ENCODE measurements at regions not wholly inside any gene's neighbourhood (a gene's known extent, or its start where the extent isn't known, plus 50 kb on each side); places are given as distances from the start of the nearest gene placed in this dataset.

GRCh38 chr3:189567766-189568420 is 63.3 kb upstream of the TP63 start:
- no peak for FAIRE-seq
- TF ChIP-seq POLR2A (IDR thresholded peaks at IDR 0.05; ENCODE audit: low read depth, low read length): no peak

GRCh38 chr3:189568961-189569360 is 62.2 kb upstream of the TP63 start:
- DNase-seq (ENCODE audit: insufficient read length, low spot score) (no peak), FAIRE-seq (no peak)
- TF ChIP-seq POLR2A (IDR thresholded peaks at IDR 0.05; ENCODE audit: low read depth, low read length): no peak

More at GRCh38 chr3:189567766-189568420, 63.3 kb upstream of the TP63 start:
- no peak for DNase-seq (ENCODE audit: insufficient read length, low spot score)

DNA sequence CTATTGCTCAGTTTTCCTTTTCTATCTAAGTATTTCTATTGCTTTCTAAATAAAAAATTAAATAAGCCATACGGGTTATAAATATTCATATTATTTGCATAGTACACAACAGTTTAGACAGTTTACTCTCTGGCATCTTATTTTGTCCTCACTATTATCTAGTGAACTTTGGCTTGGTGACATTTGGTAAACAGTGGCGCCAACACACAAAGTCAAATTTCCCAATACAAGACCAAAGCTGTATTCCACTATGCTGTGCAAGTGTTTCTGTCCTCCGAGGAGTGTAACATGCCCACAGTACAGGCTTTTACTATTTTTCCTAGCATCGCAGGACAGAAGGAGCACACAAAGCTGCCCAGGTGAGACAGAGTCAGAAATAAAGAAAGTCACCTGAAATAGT is 61.7 kb upstream of the TP63 start:
- FAIRE-seq (no peak), DNase-seq (ENCODE audit: insufficient read length, low spot score) (no peak)
- no peak for TF ChIP-seq POLR2A (IDR thresholded peaks at IDR 0.05; ENCODE audit: low read depth, low read length)

- DNase-seq (ENCODE audit: insufficient read length, low spot score): no peak
- peak; percentile 83 for FAIRE-seq
- no peak for TF ChIP-seq POLR2A (IDR thresholded peaks at IDR 0.05; ENCODE audit: low read depth, low read length)
Observed at GRCh38 chr3:189570916-189571315, 60.3 kb upstream of the TP63 start.

DNA sequence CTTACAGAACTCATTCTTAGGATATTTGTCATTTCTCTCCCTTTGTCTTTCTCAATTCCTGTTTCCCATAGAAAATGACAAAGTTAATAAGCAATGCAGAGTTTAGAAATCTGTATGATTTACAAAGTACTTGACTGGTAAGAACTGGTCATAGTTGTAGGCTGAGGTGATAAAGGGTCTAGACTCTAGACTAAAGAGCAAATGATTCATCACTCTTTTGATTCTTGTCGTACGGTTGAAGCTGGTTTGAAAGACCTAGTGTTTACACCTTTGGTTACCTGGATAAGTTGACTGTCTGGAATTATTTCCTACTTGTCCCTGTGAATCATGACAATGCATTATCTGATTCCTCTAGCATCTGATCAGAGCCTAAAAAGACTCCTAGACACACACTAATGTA is 58.9 kb upstream of the TP63 start:
- DNase-seq (ENCODE audit: insufficient read length, low spot score): no peak
- TF ChIP-seq POLR2A (IDR thresholded peaks at IDR 0.05; ENCODE audit: low read depth, low read length): no peak
- peak; percentile 72 for FAIRE-seq

- FAIRE-seq (no peak), DNase-seq (ENCODE audit: insufficient read length, low spot score) (no peak)
- no peak for TF ChIP-seq POLR2A (IDR thresholded peaks at IDR 0.05; ENCODE audit: low read depth, low read length)
Observed at GRCh38 chr3:189573004-189573403, 58.2 kb upstream of the TP63 start.

DNA sequence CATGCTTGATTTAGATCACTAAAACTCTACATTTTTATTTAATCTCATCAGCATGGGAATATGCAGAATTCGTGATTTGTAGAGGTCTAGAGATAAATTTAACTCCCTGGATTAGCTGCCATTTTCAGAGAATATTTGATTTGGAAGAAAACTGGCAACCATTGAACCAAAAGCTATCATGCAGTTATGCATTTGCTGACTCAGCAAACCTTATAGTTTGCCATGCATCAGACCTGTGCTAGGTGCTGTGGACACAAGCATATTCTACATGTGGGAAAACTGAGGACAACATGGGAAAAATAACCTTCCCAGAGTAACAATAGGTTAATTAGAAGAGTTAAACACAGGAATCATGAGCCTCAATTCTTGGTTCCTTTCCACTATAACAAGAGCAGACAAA is 54.7 kb upstream of the TP63 start:
- DNase-seq (ENCODE audit: insufficient read length, low spot score) (no peak), FAIRE-seq (peak; percentile 84)
- TF ChIP-seq POLR2A (IDR thresholded peaks at IDR 0.05; ENCODE audit: low read depth, low read length): no peak

GRCh38 chr3:189577050-189577951 is 53.9 kb upstream of the TP63 start:
- FAIRE-seq: no peak
- no peak for TF ChIP-seq POLR2A (IDR thresholded peaks at IDR 0.05; ENCODE audit: low read depth, low read length)
- DNase-seq (ENCODE audit: insufficient read length, low spot score): no peak

DNA sequence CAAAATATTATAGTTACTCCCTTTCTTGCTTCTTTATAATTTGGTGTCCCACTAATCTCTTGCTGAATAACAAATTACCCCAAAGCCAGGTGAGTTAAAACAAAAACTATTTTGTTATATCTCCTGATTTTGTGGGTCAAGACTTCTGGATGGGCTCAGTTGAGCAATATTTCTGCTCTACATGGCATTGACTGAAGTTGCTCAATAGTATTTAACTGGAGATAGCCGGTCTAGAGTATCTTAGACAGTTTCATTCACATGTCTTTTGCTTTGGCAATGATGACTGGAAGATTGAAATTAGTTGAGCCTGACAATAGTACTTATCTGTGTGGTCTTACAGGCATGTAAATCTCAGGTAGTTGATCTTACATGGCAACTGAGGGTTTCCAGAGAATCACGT is 51.0 kb upstream of the TP63 start:
- no peak for DNase-seq (ENCODE audit: insufficient read length, low spot score)
- no peak for TF ChIP-seq POLR2A (IDR thresholded peaks at IDR 0.05; ENCODE audit: low read depth, low read length)
- FAIRE-seq: no peak
